ENCODE measurements at regions not wholly inside any gene's neighbourhood (a gene's known extent, or its start where the extent isn't known, plus 50 kb on each side); places are given as distances from the start of the nearest gene placed in this dataset.

DNA sequence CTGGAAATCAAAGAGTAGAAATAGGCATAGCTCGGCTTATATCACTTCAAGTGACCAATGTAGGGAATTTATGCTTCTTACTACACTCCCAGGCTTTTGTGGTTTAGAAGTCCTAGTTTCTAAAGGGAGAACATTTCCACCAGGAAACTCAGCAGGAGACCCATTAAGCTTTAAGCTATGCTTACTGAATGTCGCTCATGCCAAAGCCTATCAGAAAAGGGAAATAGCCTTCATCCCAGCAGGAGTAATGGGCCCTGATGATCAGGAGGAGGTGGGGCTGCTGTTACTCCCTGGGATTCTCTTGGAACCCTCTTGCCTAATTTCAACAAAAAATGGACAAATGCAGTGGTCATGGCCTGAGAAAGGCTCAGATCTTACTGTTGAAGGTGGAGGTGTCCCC lies 54.5 kb upstream of the SEMA6A start:
- Histone ChIP-seq H3K27ac (ENCODE audit: control insufficient read depth, insufficient read depth, low read length) (no peak overlapping the region), H3K4me2 (ENCODE audit: control insufficient read depth, extremely low read depth, insufficient read depth, low read depth, low read length) (no peak overlapping the region), H3K27me3 (ENCODE audit: control insufficient read depth, extremely low read depth, insufficient read depth, low read length) (no peaks in the 10 kb centered on the region), H3K4me3 (ENCODE audit: control insufficient read depth in 2 of 3, extremely low read depth in 1 of 3, insufficient read depth in 2 of 3, low read depth in 1 of 3, low read length in 3 of 3) (no peak overlapping the region), H3K4me1 (ENCODE audit: control insufficient read depth, extremely low read depth, insufficient read depth, low read length) (no peaks in the 10 kb centered on the region), H3K9me3 (ENCODE audit: control insufficient read depth, low read depth, low read length) (no peaks in the 10 kb centered on the region), H2AFZ (ENCODE audit: control insufficient read depth, low read length) (no peak overlapping the region), H3K79me2 (ENCODE audit: control insufficient read depth, insufficient read depth, low read length) (no peaks in the 10 kb centered on the region), H3K9ac (ENCODE audit: control insufficient read depth, extremely low read depth, insufficient read depth, low read length) (no peak overlapping the region), H4K20me1 (ENCODE audit: control insufficient read depth, extremely low read depth, insufficient read depth, low read length) (no peaks in the 10 kb centered on the region), H3K9me1 (ENCODE audit: control insufficient read depth, extremely low read depth, insufficient read depth, low read length) (no peaks in the 10 kb centered on the region), H3K36me3 (ENCODE audit: control insufficient read depth in 2 of 2, extremely low read depth in 1 of 2, insufficient read depth in 2 of 2, low read length in 2 of 2) (no peaks in the 10 kb centered on the region)
- TF ChIP-seq EZH2 (IDR thresholded peaks at IDR 0.05; ENCODE audit: low read length) = no peak
- TF ChIP-seq, protein P1, sequence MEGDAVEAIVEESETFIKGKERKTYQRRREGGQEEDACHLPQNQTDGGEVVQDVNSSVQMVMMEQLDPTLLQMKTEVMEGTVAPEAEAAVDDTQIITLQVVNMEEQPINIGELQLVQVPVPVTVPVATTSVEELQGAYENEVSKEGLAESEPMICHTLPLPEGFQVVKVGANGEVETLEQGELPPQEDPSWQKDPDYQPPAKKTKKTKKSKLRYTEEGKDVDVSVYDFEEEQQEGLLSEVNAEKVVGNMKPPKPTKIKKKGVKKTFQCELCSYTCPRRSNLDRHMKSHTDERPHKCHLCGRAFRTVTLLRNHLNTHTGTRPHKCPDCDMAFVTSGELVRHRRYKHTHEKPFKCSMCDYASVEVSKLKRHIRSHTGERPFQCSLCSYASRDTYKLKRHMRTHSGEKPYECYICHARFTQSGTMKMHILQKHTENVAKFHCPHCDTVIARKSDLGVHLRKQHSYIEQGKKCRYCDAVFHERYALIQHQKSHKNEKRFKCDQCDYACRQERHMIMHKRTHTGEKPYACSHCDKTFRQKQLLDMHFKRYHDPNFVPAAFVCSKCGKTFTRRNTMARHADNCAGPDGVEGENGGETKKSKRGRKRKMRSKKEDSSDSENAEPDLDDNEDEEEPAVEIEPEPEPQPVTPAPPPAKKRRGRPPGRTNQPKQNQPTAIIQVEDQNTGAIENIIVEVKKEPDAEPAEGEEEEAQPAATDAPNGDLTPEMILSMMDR (optimal IDR thresholded peaks at IDR 0.05 in 1 of 3, IDR thresholded peaks at IDR 0.05 in 1 of 3, conservative IDR thresholded peaks at IDR 0.05 in 1 of 3; ENCODE audit: extremely low read depth in 1 of 3, insufficient read depth in 2 of 3, low read length in 3 of 3) = no peak
- dilution Hi-C loops (cut with MboI; ENCODE audit: extremely low pct_ligation_motif_present, low sequenced_read_pairs) = no loop called here
- FAIRE-seq (no peak), DNase-seq (ENCODE audit: low read depth, low spot score) (no peak)

DNA sequence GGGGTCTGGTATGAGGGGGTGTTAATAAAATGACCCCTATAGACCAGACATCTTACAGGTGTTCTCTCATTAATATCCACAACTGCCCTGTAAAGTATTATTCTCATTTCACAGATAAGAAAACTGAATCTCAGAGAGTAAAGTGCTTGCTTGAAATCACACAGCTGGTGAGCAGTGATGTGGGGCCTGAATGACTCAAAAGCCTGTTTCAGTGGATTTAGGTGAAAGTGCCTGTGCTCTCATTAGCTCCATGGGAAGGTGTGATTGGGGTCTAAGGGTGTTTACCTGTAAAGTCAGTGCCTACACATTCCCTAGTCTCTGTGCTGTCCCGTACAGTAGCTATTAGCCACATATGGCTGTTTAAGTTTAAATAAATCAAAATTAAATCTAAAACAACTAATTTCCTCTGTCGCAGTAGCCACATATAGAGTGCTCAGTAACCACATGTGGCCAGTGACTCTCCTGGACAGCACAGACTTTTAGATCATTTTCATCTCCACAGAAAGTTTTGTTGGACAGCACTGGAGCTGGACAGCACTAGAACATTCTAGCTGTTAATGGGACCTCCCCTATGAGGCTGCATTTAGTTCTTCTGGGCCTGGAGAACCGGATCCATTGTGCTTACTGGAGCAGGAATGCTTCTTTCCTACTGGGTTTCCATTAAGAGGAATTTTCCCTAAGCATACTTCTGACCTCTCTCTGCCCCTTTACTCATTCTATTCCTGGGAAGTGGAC lies 52.5 kb upstream of the SEMA6A start:
- TF ChIP-seq EZH2 (IDR thresholded peaks at IDR 0.05; ENCODE audit: low read length) = no peak
- TF ChIP-seq, protein P1 (optimal IDR thresholded peaks at IDR 0.05 in 1 of 3, IDR thresholded peaks at IDR 0.05 in 1 of 3, conservative IDR thresholded peaks at IDR 0.05 in 1 of 3; ENCODE audit: extremely low read depth in 1 of 3, insufficient read depth in 2 of 3, low read length in 3 of 3) = no peak
- DNase-seq (ENCODE audit: low read depth, low spot score) = no peak
- Histone ChIP-seq H3K79me2 (ENCODE audit: control insufficient read depth, insufficient read depth, low read length) (no peaks in the 10 kb centered on the region), H3K27ac (ENCODE audit: control insufficient read depth, insufficient read depth, low read length) (no peak overlapping the region), H2AFZ (ENCODE audit: control insufficient read depth, low read length) (no peak overlapping the region), H3K27me3 (ENCODE audit: control insufficient read depth, extremely low read depth, insufficient read depth, low read length) (no peaks in the 10 kb centered on the region), H3K9me3 (ENCODE audit: control insufficient read depth, low read depth, low read length) (no peaks in the 10 kb centered on the region), H3K4me3 (ENCODE audit: control insufficient read depth in 2 of 3, extremely low read depth in 1 of 3, insufficient read depth in 2 of 3, low read depth in 1 of 3, low read length in 3 of 3) (no peak overlapping the region), H3K36me3 (ENCODE audit: control insufficient read depth in 2 of 2, extremely low read depth in 1 of 2, insufficient read depth in 2 of 2, low read length in 2 of 2) (no peaks in the 10 kb centered on the region), H4K20me1 (ENCODE audit: control insufficient read depth, extremely low read depth, insufficient read depth, low read length) (no peaks in the 10 kb centered on the region), H3K4me2 (ENCODE audit: control insufficient read depth, extremely low read depth, insufficient read depth, low read depth, low read length) (no peak overlapping the region), H3K4me1 (ENCODE audit: control insufficient read depth, extremely low read depth, insufficient read depth, low read length) (no peaks in the 10 kb centered on the region), H3K9ac (ENCODE audit: control insufficient read depth, extremely low read depth, insufficient read depth, low read length) (no peak overlapping the region), H3K9me1 (ENCODE audit: control insufficient read depth, extremely low read depth, insufficient read depth, low read length) (no peaks in the 10 kb centered on the region)
- dilution Hi-C loops (cut with MboI; ENCODE audit: extremely low pct_ligation_motif_present, low sequenced_read_pairs) = no loop called here
- FAIRE-seq = no peak

Data from keratinocyte (primary cell).